Left hindlimb (tissue), 1 donor: ENCODE measurements at regions not wholly inside any gene's neighbourhood (a gene's known extent, or its start where the extent isn't known, plus 50 kb on each side); places are given as distances from the start of the nearest gene placed in this dataset.
"Not testable (repeated sequence)": the region's sequence is repeated elsewhere in the genome, so short reads cannot be mapped to it uniquely, and the experiment has no call there.

ENCODE experiments used
- DNase-seq: peaks from one replicate; pipeline ENCODE4 v3.0.0-alpha.2; 2018

DNA sequence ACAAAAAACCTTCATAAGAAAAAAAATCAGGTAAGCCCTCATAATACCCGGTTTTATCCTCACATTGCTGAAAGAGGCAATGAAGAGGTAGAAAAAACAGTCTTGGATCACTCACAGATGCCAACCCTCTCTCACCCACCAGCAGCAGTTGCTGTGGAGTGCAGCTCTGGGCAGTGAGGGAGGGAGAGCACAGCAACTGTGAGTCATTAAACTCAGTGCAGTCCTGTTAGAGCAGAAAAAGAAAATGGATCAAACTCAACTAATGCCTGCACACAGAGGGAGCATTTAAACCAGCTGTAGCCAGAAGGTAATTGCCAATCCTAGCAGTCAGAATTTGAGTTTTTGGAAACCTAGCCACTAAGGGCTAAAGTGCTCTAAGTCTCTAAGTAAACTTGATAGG lies 1050.6 kb upstream of the ALCAM start:
- no peak for DNase-seq

GRCh38 chr3:104323226-104323625 lies 1043.5 kb upstream of the ALCAM start:
- no peak for DNase-seq

DNA sequence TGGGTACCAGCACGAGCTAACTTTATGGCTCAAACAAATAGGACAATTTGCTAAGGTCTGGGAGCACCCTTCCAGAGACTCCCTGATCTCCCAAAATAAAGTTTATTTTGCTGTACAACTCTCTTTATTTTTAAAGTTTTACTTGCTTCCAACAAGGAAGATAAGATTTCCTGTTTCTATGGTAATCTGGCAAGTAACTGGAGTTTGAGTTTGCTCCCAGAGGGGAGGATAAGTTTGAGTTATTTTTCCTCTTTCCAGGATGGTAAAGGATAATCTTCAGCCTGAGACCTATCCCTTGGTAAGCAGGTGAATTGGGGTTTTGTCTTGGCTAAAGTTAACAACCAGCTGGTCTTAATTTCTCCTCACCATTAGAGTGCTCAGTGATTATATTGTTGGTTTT lies 1019.4 kb upstream of the ALCAM start:
- DNase-seq: no peak

DNA sequence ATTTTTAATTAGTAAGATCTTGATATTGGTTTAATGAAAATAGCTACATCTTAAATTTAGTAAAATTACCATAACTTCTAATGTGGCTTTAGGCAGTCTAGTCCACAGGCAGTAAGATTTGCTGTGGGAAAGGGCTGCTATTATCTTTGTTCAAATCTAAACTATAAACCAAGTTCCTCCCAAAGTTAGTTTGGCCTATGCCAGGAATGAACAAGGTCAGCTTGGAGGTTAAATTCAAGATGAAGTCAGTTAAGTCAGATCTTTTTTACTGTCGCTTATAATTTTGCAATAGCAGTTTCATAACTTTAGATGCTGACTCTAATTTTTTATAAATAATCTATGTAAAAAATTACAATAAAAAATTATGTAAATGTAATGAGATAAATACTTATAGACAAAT lies 1016.9 kb upstream of the ALCAM start:
- DNase-seq: no peak

GRCh38 chr3:104353951-104354350 lies 1012.8 kb upstream of the ALCAM start:
- no peak for DNase-seq

DNA sequence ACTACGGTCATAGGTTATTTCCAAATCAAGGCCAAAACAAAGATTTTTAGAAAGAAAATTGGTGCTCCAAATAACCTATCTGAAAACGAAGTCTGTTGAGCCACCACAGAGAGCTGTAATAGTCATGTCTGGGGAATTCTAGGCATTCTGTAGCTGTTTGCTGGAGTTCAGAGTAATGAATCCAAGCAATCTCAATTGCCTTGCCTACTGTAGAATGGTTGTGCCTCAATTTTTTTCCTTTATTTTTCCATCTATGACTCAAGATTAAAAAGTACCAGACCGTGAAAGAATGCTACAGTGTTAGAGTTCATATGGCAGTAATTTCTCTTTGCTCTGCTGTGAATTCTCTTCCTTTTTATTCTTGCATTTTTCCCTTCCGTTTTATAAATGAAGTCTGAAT lies 1007.2 kb upstream of the ALCAM start:
- DNase-seq: no peak

GRCh38 chr3:104360038-104360437 lies 1006.7 kb upstream of the ALCAM start:
- DNase-seq: no peak

GRCh38 chr3:104361748-104362147 lies 1005.0 kb upstream of the ALCAM start:
- not testable (repeated sequence) for DNase-seq

- no peak for DNase-seq
These were observed 1004.4 kb upstream of the ALCAM start for GRCh38 chr3:104362319-104362718.

DNA sequence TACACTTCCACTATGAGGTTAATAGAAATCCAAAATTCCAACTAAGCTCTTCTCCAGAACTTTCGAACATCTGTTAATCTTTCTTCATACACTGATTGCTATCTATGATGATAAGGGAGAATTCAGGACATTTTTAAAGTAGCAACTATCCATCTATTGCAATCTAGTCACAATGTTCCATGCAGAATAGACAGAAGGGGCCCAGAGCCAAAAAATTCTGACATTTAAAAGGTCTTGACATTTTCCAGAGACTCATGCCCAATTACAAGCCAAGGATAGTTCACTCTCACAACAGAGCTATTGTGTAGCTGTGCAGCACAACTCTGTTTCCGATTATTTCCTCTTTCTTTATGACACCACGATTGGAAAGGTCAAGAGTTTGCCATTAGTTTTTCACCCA lies 999.7 kb upstream of the ALCAM start:
- no peak for DNase-seq

DNA sequence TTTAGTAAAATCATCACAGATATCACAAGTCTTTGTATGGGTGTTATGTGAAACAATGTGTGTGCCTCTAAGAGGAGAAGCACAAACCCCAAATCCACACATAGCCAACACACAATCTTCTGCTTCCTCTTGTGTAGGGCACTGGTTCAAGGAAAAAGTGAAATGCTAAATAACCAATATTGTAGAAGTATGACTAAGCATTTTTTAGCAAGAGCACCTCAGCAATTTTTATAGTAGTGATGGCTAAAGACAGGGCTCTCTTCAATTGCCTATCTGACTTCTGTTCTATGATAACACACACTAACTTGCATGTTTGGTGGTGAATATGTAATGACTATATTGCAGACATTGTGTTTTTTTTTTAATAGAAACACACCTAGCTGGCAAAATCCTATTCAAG lies 997.9 kb upstream of the ALCAM start:
- DNase-seq: no peak

- no peak for DNase-seq
These were observed 981.3 kb upstream of the ALCAM start for GRCh38 chr3:104385421-104385820.

DNA sequence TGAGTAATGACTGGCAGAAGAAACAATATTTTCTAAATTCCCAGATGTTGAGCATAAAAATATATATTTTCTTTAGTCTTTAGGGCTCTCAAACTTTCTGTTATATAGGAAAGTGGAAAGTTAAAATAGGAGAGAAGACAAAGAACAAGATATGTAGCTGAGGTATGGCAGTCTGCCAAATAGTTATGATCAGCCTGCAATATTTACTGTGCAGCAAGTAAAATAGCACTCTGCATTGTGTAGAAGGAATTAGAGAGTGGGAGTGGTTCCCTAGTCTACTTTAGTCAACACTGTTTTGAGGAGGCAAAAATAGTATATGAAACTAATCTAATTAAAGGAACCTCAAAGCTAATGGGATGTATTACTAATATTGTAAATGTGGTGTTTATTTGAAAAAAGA lies 978.1 kb upstream of the ALCAM start:
- DNase-seq: no peak

DNA sequence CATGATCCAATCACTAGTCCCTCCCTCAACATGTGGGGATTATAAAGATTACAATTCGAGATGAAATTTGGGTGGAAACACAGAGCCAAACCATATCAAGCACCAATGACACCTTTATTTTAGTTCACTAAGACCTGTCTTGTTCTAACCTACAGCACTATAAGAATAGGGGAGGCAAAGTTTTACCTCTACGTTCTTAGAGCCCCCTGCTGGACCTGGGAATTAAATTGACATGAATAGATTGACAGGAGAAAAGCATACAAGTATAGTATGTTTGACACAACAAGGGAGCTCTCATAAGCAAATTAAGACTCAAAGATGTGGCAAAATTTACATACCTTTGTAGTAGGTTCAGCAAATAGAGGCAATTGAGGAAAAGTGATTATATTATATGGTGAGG lies 974.4 kb upstream of the ALCAM start:
- no peak for DNase-seq

- no peak for DNase-seq
These were observed 969.6 kb upstream of the ALCAM start for GRCh38 chr3:104396974-104397669.

GRCh38 chr3:104397713-104398112 lies 969.0 kb upstream of the ALCAM start:
- no peak for DNase-seq

DNA sequence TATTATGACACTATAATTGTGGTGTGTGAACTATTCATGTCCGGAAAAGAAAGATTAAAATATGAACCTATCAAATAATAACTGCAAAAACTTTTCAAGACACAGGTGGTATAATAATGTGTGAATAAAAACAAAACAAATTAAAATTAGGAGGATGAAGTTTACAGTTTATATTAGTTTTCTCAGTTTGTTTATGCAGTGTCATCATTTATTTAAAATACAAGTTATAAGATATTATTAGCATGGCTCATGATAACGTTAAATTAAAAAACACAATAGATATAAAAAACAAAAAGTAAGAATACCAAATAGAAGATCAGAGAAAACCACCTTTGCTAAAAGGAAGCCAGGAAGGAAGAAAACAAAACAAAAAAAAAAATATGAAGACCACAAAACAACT lies 963.8 kb upstream of the ALCAM start:
- no peak for DNase-seq

GRCh38 chr3:104411757-104412156 lies 955.0 kb upstream of the ALCAM start:
- no peak for DNase-seq

DNA sequence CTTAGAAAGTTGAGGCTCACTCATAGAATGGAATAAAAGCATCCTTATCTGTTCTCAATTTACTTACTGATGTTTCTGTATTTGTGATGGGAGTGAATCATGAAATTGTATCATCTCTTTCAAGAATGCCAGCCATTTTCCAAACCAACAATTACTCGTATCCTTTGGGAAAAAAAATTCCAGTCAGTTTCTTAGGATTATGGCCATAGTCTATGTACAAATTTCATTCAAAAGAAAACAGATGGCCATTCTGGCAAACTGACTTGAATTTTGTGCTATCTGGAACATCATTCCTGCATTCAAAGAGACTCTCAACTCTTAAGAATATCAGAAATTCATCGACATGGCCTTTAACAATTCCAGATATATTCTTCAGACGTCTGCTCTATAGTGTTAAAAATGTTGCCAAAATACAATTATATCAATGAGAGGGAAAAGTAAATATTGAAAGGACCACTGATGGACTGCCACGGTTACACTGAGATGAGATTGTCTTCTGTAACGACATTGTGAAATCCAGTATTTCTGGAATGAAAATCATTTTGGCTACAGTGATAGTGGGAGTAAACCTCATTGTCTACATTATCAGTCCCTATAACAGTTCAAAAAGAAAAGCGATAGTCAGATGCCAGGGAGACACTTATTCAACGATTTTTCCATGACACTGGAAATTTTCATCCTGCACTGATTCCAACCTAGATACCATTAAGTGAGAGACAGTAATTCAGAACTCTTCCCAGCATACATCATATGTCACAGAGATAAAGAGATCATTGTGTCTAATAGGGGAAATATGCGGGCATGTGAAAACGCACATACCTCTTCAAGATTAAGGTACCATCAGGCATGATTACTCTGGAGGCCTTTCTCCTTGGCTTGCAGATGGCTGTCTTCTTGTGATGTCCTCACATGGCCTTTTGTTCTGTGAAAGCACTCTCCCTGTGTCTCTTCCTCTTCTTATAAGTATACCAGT lies 953.8 kb upstream of the ALCAM start:
- DNase-seq: no peak

DNA sequence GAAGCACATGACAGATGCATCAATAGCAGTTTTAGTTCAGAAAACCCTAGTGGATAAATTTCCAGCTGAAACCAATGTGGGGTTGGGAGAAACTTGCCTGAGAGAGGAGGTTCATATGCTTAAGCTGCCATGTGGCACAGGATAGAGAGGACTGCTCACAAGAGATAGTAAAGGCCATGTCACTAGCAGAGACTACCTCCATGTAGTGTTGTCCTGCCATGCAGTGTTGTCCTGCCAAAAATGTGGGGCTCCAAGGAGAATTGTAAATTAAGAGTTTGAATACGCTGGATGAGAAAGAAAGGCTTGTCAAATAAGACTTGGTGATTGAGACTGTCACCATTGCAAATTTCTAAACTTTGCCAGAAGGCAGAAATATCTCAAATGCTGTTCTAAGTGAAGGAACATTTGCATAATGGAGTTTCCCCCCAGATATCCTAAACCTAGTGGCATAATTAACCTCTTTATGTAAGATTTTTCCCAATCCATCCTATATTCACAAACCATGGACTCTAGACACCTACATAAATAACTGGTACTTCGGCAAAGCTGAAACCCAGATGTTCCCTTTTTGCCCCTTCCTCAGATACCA lies 938.3 kb upstream of the ALCAM start:
- no peak for DNase-seq

GRCh38 chr3:104429727-104430126 lies 937.0 kb upstream of the ALCAM start:
- no peak for DNase-seq

GRCh38 chr3:104436506-104436905 lies 930.2 kb upstream of the ALCAM start:
- DNase-seq: no peak

DNA sequence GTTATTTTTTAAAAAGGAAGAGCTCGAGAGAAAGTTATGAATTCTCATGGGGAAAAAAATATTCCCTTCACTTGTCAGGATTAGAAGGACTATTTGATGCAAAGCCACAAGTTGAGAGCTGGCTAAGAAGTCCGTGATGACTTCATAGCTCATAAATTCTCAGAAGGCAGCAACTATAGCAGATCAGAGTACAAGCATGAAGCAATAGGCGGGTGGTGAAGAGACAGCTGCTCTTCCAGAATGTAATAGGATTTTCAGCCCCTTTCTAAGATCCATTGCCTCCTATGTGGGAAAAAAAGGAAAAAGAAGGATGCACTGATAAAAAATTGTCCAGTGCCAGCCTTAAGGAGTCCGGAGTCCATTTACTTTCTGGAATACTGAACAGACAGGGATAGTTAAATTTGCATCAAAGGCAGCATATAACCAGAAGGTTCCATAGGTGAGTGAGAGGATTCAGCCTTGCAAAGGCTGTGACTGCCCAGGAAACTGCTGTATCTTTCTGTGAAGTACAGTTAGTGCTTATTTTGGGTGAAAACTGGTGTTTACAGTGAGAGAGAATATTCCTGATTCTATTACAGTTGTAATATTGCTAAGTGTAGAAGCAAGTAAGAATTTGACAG lies 929.5 kb upstream of the ALCAM start:
- peak; percentile 33 for DNase-seq
